Ovary (tissue), 7 donors: ENCODE measurements at regions not wholly inside any gene's neighbourhood (a gene's known extent, or its start where the extent isn't known, plus 50 kb on each side); places are given as distances from the start of the nearest gene placed in this dataset.

Experiments
- DNase-seq, 5 donors: peaks; one replicate each; pipeline ENCODE4 v3.0.0-alpha.2; 2019 to 2020
- H3K27ac ChIP-seq, 2 donors: fragments of 200-600 bp; one replicate each; pipeline versions ENCODE4 v1.5.1 to v1.8.0; 2019 to 2022
- H3K27me3 ChIP-seq: fragments of 200-600 bp; one replicate; pipeline ENCODE4 v1.8.0; 2022
- H3K36me3 ChIP-seq: fragments of 200-600 bp; sonication (generic); one replicate; pipeline ENCODE4 v1.5.1; 2019
- H3K4me1 ChIP-seq: one replicate; pipeline ENCODE4 v1.8.1; 2013; ENCODE audit warnings: mild to moderate bottlenecking, moderate library complexity; ENCODE audit not compliant: insufficient read depth
- H3K4me3 ChIP-seq: fragments of 200-600 bp; sonication (generic); one replicate; pipeline ENCODE4 v1.5.1; 2017
- H3K9me3 ChIP-seq, 2 donors: fragments of 200-600 bp in 1 of 2; sonication (generic) in 1 of 2; one replicate each; pipeline versions ENCODE4 v1.5.1 to v1.8.1; 2013 to 2019; ENCODE audit warnings: mild to moderate bottlenecking in 1 of 2, moderate library complexity in 1 of 2
- EP300 ChIP-seq: sonication (generic); formaldehyde crosslinking; IDR thresholded peaks from one replicate; pipeline ENCODE4 v1.6.1; 2017; ENCODE audit warnings: antibody characterized with exemption
- POLR2A ChIP-seq: fragments of 450-650 bp; IDR thresholded peaks from one replicate; pipeline ENCODE4 v1.6.1; 2017; ENCODE audit warnings: antibody characterized with exemption, mild to moderate bottlenecking, moderate library complexity
- WGBS, 3 donors: extraction: QIAGEN DNeasy Blood & Tissue Kit in 1 of 3; methylation state at CpG; one replicate each; pipeline versions ENCODE4 v1.1.5 to v1.1.7; 2013 to 2017; 5-methylcytosine and 5-hydroxymethylcytosine counted together
- intact Hi-C, 4 donors: fragments of 100-400 bp; cut with DNase I; formaldehyde crosslinking; loops; one replicate each; pipeline versions ENCODE4 v1.11.0 to v1.15.1; 2022 to 2023
- TF ChIP-seq, protein P1 (sequence below), 3 donors: fragments of 450-650 bp in 2 of 3; fragments of 200-600 bp in 1 of 3; IDR thresholded peaks; one replicate each; pipeline versions ENCODE4 v1.5.1 to v1.8.0; 2016 to 2022; ENCODE audit warnings: antibody characterized with exemption in 3 of 3, mild to moderate bottlenecking in 1 of 3
- donor health status: DM: no; HTN: no; CAD: no; lungs with moderate emphysema.
- donor health status: DM: no; HTN: no; CAD: no.
- donor health status: Bipolar disorder and iron deficiency.
- donor health status: DM: no; HTN: no; CAD: no.
- donor health status: DM: yes; HTN: yes; CAD: no.

- no peaks in the 10 kb centered on the region for H3K4me1 ChIP-seq
- H3K27ac ChIP-seq = no peak overlapping the region
- H3K27me3 ChIP-seq = no peaks in the 10 kb centered on the region
- no peaks in the 10 kb centered on the region for H3K9me3 ChIP-seq
- TF ChIP-seq, protein P1, sequence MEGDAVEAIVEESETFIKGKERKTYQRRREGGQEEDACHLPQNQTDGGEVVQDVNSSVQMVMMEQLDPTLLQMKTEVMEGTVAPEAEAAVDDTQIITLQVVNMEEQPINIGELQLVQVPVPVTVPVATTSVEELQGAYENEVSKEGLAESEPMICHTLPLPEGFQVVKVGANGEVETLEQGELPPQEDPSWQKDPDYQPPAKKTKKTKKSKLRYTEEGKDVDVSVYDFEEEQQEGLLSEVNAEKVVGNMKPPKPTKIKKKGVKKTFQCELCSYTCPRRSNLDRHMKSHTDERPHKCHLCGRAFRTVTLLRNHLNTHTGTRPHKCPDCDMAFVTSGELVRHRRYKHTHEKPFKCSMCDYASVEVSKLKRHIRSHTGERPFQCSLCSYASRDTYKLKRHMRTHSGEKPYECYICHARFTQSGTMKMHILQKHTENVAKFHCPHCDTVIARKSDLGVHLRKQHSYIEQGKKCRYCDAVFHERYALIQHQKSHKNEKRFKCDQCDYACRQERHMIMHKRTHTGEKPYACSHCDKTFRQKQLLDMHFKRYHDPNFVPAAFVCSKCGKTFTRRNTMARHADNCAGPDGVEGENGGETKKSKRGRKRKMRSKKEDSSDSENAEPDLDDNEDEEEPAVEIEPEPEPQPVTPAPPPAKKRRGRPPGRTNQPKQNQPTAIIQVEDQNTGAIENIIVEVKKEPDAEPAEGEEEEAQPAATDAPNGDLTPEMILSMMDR (IDR thresholded peaks at IDR 0.05) = no peak
- TF ChIP-seq POLR2A (no peak), EP300 (no peak)
- no peak for DNase-seq
- H3K4me3 ChIP-seq = no peak overlapping the region
- intact Hi-C loops = no loop called here
- H3K36me3 ChIP-seq = no peaks in the 10 kb centered on the region
- 46 to 55% (median 49%) methylated on average over 1 of the region's 1 CpG for WGBS, 3 donors
Observed at GRCh38 chr3:166405896-166406295, 568.7 kb upstream of the BCHE start.

GRCh38 chr3:166405465-166405864 lies 568.2 kb upstream of the BCHE start:
- Histone ChIP-seq H3K4me1 (no peaks in the 10 kb centered on the region), H3K4me3 (no peak overlapping the region), H3K9me3 (no peaks in the 10 kb centered on the region), H3K27me3 (no peaks in the 10 kb centered on the region), H3K36me3 (no peaks in the 10 kb centered on the region), H3K27ac (no peak overlapping the region)
- TF ChIP-seq, protein P1 (IDR thresholded peaks at IDR 0.05) = no peak
- no peak for TF ChIP-seq POLR2A
- TF ChIP-seq EP300 = no peak
- DNase-seq = no peak
- intact Hi-C loops = no loop called here

GRCh38 chr3:166390303-166390702 lies 553.1 kb upstream of the BCHE start:
- TF ChIP-seq POLR2A = no peak
- TF ChIP-seq, protein P1 (IDR thresholded peaks at IDR 0.05) = no peak
- no peak for TF ChIP-seq EP300

GRCh38 chr3:166388321-166388720 lies 551.1 kb upstream of the BCHE start:
- intact Hi-C loops = no loop called here
- DNase-seq = no peak
- WGBS, 3 donors = 75 to 85% (median 84%) methylated on average over 2 of the region's 2 CpGs
- no peaks in the 10 kb centered on the region for H3K4me1 ChIP-seq
- TF ChIP-seq POLR2A = no peak
- TF ChIP-seq, protein P1 (IDR thresholded peaks at IDR 0.05) = no peak
- no peak for TF ChIP-seq EP300
- no peak overlapping the region for H3K27ac ChIP-seq
- H3K27me3 ChIP-seq = no peaks in the 10 kb centered on the region
- no peak overlapping the region for H3K4me3 ChIP-seq
- H3K36me3 ChIP-seq = no peaks in the 10 kb centered on the region
- no peaks in the 10 kb centered on the region for H3K9me3 ChIP-seq

More at GRCh38 chr3:166390303-166390702, 553.1 kb upstream of the BCHE start:
- intact Hi-C loops = no loop called here
- Histone ChIP-seq H3K36me3 (no peaks in the 10 kb centered on the region), H3K4me3 (no peak overlapping the region), H3K27ac (no peak overlapping the region), H3K27me3 (no peaks in the 10 kb centered on the region), H3K4me1 (no peaks in the 10 kb centered on the region), H3K9me3 (no peaks in the 10 kb centered on the region)
- no peak for DNase-seq
